GM18909 (cell line): ENCODE measurements at regions not wholly inside any gene's neighbourhood (a gene's known extent, or its start where the extent isn't known, plus 50 kb on each side); places are given as distances from the start of the nearest gene placed in this dataset.
"Not testable (repeated sequence)": the region's sequence is repeated elsewhere in the genome, so short reads cannot be mapped to it uniquely, and the experiment has no call there.

ENCODE experiments used
- ATAC-seq: cut with Tn5 transposase; IDR thresholded peaks from one replicate; pipeline ENCODE4 v1.9.1; 2021; ENCODE audit warnings: mild to moderate bottlenecking; ENCODE audit not compliant: unreplicated experiment, poor library complexity

- no peak for ATAC-seq
Observed at GRCh38 chr12:78568321-78569020, 296.1 kb upstream of the SYT1 start.

DNA sequence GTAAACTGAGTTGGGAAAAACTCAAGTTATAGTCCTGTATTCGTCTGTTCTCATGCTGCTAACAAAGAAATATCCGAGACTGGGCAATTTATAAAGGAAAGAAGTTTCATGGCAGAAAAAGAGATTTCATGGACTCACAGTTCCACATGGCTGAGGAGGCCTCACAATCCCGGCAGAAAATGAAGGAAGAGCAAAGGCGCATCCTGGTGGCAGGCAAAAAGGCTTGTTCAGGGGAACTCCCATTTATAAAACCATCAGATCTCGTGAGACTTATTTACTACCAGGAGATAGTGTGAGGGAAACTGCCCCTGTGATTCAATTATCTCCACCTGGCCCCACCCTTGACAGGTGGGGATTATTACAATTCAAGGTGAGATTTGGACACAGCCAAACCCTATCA lies 292.6 kb upstream of the SYT1 start:
- no peak for ATAC-seq

GRCh38 chr12:78575208-78575607 lies 289.4 kb upstream of the SYT1 start:
- not testable (repeated sequence) for ATAC-seq

DNA sequence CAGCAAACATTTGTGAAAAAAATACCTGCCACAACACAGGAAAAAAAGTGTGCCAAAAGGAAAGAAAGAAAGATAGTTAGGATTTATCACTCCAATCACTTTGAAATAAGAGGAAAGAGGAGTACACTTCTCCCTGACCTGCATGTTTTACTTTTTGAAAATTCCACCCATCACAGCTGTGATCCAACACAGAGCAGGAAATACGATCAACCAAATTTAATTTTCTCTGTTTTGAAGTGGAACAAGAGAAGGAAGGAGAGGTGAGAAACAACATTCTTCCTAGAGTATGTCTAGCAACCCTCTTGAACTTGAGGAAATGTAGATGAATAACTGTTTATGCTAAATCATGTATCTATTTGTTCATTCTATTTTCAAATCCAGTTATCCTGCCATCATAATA lies 284.7 kb upstream of the SYT1 start:
- no peak for ATAC-seq

DNA sequence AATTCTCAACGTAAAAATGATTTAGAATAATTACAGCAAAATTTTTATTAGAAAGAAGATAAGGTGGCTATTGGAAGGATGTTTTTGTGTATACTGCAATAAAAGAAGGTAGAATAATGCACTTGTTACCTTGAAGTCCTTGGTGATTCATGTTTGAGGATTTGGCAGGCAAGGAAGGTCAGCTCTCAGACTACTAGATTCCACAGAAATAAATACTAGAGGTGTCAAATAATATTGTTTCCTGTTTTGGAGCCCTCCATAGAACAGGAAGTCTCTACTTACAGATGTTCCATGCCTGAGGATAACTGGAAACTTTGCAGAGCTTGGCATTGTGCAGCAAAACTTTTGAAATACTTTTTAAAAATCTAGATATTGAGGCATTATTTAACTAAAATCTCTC lies 284.3 kb upstream of the SYT1 start:
- no peak for ATAC-seq

DNA sequence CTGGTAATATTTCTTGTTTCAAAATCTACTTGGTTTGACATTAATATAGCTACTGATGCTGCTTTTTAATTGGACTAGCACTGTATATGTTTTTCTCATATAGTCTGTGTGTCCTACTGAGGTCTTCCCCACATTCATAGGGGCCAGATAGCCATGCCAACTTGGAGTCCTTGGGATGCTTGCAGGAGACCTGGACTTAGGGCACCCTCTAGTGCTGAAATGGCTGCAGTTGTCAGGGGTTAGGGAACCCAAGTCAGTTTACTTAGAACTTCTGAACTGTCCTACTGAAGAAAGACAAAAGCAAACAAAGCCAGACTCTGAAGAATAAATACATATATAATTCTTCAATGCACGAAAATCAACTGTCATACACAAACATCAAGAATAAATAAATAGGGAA lies 279.9 kb upstream of the SYT1 start:
- no peak for ATAC-seq

GRCh38 chr12:78585132-78585531 lies 279.4 kb upstream of the SYT1 start:
- no peak for ATAC-seq

DNA sequence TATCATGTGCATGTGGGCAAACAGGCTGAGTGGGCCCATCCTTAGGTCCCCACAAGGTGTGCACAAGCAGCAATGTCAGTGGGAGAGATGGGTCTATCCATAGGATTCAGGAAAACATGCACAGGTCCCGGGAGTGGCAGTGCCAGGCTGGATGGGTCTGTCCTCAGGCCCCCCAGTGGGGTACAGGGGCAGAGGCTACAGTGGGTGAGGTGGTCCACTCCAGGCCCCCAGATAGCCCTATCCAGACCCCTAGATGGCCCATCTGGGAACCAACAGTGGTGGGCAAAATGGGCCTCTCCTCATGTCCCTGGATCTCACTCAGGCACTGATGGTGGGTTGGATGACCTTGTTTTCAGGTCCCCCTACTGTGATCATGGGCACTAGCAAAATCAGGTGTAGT lies 277.8 kb upstream of the SYT1 start:
- no peak for ATAC-seq

GRCh38 chr12:78599366-78599765 lies 265.2 kb upstream of the SYT1 start:
- ATAC-seq, result no peak

DNA sequence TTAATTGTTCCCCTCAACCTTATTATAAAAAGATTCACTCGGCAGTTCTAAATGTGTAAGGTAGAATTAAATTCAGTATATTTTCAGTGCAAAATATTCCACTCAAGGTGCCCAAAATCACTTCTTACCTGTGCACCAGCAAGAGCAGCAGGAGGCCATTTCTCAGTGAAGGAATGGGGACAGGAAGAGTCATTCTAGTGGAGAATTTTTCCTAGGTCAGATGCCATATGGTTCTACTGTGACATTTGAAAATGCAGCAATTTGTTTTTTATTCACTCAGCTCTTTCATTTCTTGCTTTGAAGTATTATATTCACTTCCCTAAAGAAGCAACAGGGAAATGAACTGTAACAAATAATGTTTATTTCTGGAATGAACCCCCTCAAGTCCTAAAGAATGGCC lies 264.0 kb upstream of the SYT1 start:
- no peak for ATAC-seq

DNA sequence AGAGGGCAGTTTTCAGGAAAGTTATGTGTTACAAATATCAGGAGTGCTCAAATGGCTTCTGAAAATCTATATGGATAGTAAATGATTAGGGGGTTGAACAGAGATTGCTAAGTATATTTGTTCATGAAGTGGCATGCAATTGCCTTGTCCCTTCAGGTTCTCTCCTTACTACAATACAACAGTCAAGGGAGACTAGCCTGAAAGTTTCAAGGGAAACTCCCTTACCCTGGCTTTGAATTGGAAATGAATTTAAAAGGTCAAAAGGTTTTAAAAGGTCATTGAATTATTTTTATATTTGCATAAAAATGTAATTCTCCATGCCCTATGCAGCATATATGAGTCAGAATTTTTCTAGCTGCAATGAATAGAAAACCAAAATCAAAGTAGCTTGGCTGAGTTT lies 253.1 kb upstream of the SYT1 start:
- no peak for ATAC-seq

GRCh38 chr12:78612190-78612589 lies 252.4 kb upstream of the SYT1 start:
- ATAC-seq, result no peak

- no peak for ATAC-seq
Observed at GRCh38 chr12:78617683-78618082, 246.9 kb upstream of the SYT1 start.

DNA sequence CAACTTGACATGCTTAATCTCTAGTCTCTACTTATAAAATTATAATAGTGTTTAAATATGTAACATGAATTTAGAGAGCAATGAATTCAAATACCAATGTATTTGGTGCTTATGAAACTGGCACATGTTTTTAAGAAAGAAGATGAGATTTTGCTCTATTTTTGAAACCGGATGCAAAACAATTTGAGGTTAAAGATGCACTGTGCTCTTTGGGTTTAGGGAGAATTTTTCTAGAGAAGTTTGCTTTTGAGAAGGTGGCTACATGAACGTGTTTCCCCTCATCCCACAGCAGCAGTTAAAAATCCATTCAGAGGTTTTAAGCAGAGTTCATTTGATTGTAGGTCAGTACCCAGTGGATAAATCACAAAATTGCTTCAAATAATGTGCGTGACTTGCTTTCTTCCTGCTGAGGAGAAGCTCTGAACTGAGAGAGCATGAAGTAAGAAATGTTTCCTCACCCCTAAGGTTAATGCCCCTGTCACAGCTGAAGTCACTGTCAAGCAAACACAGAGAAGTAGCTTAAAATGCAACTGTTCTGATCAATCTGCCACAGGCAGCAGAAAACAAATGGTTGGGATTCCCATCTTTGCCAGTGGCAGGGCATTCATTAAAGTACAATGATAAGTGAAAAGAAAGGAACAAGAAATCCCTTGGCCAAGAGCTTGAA lies 241.9 kb upstream of the SYT1 start:
- ATAC-seq, result no peak

GRCh38 chr12:78628491-78629100 lies 236.0 kb upstream of the SYT1 start:
- no peak for ATAC-seq

- no peak for ATAC-seq
Observed at GRCh38 chr12:78636231-78636855, 228.2 kb upstream of the SYT1 start.

DNA sequence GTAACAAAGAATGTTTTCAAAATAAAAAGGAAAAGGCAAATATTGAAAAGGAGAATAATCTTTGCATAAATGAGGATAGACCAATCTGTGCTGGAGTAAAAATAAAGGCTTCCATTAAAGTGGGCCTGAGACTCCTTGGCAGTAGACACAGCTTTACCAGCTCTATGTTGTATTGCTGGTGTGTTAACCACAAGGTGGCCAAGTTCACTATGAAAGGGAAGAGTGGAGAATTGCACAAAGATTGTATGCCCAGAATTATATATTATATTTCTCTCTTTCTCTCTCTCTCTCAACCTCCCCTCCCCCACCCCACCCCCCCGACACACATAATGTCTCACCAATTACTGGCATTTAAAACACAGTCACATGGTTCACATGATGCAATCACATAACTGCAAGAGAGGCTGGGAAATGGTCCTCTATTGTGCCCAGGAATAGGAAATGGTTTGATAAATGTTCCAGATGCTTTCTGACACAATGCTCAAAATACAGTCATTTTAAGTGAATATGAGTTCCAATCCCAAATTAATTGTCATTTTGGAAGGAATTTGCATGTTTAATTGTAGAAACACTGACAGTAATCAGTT lies 222.6 kb upstream of the SYT1 start:
- ATAC-seq, result no peak

DNA sequence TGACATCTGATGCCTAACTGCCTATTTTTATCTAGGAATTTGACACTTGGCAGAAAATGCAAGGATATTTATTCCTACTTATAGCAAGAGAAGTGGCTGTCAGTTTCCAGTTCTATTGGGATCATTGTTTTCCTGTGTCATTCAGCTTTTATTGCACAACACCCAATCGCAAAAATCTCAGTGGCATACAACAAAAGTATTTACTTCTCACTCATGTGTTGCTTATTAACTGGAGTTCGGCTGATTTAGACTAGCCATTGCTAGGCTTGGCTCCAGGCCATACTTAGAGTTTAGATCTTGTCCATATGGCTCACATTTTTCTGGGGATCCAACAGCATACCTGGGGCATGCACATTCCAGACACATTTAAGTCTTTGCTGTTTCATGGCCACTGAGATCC lies 218.6 kb upstream of the SYT1 start:
- ATAC-seq, result no peak

DNA sequence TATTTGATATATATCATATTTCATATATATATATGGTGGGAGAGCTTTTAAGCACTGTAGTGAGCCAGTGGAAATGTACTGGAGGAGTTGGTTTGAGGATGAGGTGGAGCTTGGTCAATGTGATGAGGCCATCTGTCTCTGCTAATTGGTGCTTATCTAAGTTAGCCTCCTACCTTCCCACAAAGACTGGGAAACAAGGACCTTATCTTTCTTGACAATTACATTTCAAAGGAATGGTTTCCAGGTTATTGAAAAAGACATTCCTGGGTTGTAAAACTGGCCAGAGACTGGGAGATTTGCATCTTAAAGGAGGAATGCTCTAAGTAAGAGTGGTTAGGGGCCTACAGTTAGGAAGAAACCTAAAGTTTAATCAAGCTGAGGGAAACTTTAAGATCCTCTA lies 212.8 kb upstream of the SYT1 start:
- ATAC-seq, result no peak

- no peak for ATAC-seq
Observed at GRCh38 chr12:78666584-78666983, 198.0 kb upstream of the SYT1 start.

DNA sequence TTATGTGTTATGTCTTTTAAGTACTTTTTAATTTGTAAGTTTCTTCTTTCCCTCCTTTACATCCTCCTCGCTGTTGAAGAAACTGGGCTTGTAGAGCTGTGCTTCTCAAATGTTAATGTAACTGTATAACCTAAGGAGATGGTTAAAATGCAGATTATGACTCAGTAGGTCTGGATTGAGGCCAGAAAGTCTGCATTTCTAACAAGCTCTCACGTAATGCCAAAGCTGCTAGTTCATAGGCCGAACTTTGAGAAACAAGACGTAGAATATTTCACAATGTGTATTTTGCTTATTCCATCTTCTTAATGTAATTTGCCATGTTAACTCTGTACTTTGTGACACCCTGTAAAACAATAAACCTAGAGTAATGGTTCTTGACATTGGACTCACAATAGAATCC lies 193.3 kb upstream of the SYT1 start:
- ATAC-seq, result no peak
